Gastrocnemius medialis (tissue), 4 donors: ENCODE measurements at regions not wholly inside any gene's neighbourhood (a gene's known extent, or its start where the extent isn't known, plus 50 kb on each side); places are given as distances from the start of the nearest gene placed in this dataset.
"Not testable (repeated sequence)": the region's sequence is repeated elsewhere in the genome, so short reads cannot be mapped to it uniquely, and the experiment has no call there.

ENCODE experiments used
- POLR2A ChIP-seq, 2 donors: fragments of 450-650 bp; IDR thresholded peaks; one replicate each; pipeline ENCODE4 v1.6.1; 2017; ENCODE audit warnings: antibody characterized with exemption in 2 of 2, mild to moderate bottlenecking in 2 of 2, moderate library complexity in 2 of 2
- TF ChIP-seq, protein P1 (sequence below), 5 experiments: fragments of 450-650 bp in 3 of 5; fragments of 200-600 bp in 2 of 5; sonication (generic) in 2 of 5; IDR thresholded peaks in 4 of 5; conservative IDR thresholded peaks in 1 of 5; 1 replicate in 4 of 5; 2 replicates in 1 of 5; pipeline ENCODE4 v1.5.1; 2016 to 2019; ENCODE audit warnings: antibody characterized with exemption in 5 of 5, mild to moderate bottlenecking in 3 of 5, moderate library complexity in 3 of 5

DNA sequence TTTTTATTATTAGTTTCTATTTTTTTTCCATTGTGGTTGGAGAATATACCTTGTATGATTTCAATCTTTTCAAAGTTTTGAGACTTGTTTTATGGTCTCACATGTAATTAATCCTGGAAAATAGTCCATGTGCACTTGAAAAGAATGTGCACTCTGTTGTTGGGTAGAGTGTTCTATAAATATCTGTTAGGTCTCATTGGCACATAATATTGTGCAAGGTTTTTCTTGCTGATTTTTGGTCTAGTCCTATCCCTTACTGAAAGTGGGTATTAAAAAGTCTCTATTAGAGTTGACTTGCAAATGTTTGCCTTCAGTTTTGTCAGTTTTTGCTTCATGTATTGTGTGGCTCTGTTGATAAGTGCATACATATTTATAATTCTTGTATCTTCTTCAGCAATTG, 231.5 kb upstream of the FOLH1 start:
- TF ChIP-seq, protein P1, sequence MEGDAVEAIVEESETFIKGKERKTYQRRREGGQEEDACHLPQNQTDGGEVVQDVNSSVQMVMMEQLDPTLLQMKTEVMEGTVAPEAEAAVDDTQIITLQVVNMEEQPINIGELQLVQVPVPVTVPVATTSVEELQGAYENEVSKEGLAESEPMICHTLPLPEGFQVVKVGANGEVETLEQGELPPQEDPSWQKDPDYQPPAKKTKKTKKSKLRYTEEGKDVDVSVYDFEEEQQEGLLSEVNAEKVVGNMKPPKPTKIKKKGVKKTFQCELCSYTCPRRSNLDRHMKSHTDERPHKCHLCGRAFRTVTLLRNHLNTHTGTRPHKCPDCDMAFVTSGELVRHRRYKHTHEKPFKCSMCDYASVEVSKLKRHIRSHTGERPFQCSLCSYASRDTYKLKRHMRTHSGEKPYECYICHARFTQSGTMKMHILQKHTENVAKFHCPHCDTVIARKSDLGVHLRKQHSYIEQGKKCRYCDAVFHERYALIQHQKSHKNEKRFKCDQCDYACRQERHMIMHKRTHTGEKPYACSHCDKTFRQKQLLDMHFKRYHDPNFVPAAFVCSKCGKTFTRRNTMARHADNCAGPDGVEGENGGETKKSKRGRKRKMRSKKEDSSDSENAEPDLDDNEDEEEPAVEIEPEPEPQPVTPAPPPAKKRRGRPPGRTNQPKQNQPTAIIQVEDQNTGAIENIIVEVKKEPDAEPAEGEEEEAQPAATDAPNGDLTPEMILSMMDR (IDR thresholded peaks at IDR 0.05 in 4 of 5, conservative IDR thresholded peaks at IDR 0.05 in 1 of 5) = not testable (repeated sequence)
- not testable (repeated sequence) for TF ChIP-seq POLR2A (IDR thresholded peaks at IDR 0.05)
